ENCODE measurements at regions not wholly inside any gene's neighbourhood (a gene's known extent, or its start where the extent isn't known, plus 50 kb on each side); places are given as distances from the start of the nearest gene placed in this dataset.

DNA sequence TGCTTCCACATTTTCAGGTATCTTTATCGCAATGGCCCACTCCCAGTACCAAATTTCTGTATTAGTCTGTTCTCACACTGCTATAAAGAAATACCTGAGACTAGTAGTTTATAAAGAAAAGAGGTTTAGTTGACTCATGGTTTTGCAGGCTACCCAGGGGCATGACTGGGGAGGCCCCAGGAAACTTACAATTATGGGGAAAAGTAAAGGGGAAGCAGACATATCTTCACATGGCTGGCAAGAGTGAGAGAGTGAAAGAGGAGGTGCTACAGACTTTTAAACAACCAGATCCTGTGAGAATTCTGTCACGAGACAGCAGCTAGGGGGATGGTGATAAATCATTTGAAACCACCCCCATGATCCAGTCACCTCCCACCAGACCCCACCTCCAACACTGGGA lies 238.2 kb upstream of the DMAC1 start:
- Histone ChIP-seq H3K27me3 (ENCODE audit: control insufficient read depth, insufficient read depth, low read length) (no peaks in the 10 kb centered on the region), H3K36me3 (ENCODE audit: control insufficient read depth, insufficient read depth, low read length) (no peaks in the 10 kb centered on the region), H3K4me3 (ENCODE audit: low read depth, low read length) (no peak overlapping the region)
- TF ChIP-seq, protein P1, sequence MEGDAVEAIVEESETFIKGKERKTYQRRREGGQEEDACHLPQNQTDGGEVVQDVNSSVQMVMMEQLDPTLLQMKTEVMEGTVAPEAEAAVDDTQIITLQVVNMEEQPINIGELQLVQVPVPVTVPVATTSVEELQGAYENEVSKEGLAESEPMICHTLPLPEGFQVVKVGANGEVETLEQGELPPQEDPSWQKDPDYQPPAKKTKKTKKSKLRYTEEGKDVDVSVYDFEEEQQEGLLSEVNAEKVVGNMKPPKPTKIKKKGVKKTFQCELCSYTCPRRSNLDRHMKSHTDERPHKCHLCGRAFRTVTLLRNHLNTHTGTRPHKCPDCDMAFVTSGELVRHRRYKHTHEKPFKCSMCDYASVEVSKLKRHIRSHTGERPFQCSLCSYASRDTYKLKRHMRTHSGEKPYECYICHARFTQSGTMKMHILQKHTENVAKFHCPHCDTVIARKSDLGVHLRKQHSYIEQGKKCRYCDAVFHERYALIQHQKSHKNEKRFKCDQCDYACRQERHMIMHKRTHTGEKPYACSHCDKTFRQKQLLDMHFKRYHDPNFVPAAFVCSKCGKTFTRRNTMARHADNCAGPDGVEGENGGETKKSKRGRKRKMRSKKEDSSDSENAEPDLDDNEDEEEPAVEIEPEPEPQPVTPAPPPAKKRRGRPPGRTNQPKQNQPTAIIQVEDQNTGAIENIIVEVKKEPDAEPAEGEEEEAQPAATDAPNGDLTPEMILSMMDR (IDR thresholded peaks at IDR 0.05; ENCODE audit: insufficient read depth, low read depth, low read length), result no peak
- POLR2A ChIA-PET, result no interaction called here
- no peak for DNase-seq (ENCODE audit: low read depth)
- CTCF ChIA-PET, result no interaction called here

DNA sequence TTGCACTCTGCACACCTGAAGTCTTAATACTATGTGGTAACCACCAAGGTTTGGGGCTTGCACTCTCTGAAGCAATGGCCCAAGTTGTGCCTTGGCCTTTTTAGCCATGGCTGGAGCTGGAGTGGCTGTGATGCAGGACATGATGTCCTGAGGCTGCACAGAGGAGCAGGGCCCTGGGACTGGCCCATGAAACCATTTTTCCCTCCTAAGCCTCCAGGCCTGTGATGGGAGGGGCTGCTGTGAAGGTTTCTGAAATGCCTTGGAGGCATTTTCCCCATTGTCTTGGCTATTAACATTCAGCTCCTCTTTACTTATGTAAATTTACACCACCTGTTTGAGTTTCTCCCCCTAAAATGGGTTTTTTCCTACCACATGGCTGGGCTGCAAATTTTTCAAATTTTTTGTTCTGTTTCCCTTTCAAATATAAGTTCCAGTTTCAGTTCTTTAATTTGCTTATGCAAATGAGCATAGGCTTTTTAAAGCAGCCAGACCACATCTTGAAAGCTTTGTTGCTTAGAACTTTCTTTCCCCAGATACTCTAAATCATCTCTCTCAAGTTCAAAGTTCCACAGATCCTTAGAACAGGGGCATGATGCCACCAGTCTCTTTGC lies 237.4 kb upstream of the DMAC1 start:
- H3K4me3 ChIP-seq (ENCODE audit: low read depth, low read length), result no peak overlapping the region
- POLR2A ChIA-PET, result no interaction called here
- DNase-seq (ENCODE audit: low read depth), result no peak
- H3K36me3 ChIP-seq (ENCODE audit: control insufficient read depth, insufficient read depth, low read length), result no peaks in the 10 kb centered on the region
- TF ChIP-seq, protein P1 (IDR thresholded peaks at IDR 0.05; ENCODE audit: insufficient read depth, low read depth, low read length), result no peak
- no peaks in the 10 kb centered on the region for H3K27me3 ChIP-seq (ENCODE audit: control insufficient read depth, insufficient read depth, low read length)
- CTCF ChIA-PET, result no interaction called here

DNA sequence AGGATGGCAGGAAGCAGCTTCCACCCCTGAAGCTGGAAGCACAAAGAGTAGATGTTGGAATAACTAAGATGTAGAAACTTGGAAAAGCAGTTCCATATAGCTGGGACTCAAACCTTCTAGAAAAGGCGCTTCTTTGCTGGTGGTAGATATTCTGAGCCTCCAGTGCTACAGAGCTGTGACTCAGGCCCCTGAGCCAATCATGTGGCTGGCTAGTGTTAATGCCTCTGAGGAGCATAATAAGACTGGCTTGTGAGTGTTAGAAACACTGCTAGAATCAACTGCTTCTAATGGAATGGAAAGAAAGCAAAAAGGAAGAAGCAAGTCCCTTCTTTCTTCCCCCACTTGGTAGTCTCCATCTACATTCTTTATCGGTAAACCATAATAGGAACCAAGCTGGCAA lies 234.2 kb upstream of the DMAC1 start:
- H3K4me3 ChIP-seq (ENCODE audit: low read depth, low read length), result no peak overlapping the region
- CTCF ChIA-PET, result interaction anchor here (0.6 kb wide), 1 partner anchor 587 kb away, joined by 3 read pairs; no protein-coding TSS in a partner anchor
- no peaks in the 10 kb centered on the region for H3K36me3 ChIP-seq (ENCODE audit: control insufficient read depth, insufficient read depth, low read length)
- POLR2A ChIA-PET, result no interaction called here
- no peak for DNase-seq (ENCODE audit: low read depth)
- no peaks in the 10 kb centered on the region for H3K27me3 ChIP-seq (ENCODE audit: control insufficient read depth, insufficient read depth, low read length)
- TF ChIP-seq, protein P1 (IDR thresholded peaks at IDR 0.05; ENCODE audit: insufficient read depth, low read depth, low read length), result no peak

DNA sequence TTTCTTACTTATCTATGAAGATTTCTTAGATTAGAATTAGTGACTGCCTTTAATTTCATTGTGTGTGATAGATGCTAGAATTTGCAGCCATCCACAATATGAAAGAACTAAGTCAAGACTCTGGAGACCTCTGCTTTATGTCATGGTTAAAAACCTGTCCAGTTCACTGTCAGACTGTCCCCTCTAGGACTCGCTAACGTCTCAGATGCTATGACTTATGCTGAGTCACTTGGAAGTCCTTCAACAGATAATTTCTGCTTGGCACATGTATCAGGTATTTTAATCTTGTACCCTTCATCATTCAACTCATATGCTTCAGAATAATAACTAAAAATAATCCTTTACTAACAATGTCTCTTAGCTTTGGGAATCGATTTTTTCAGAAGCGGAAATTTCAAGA lies 230.5 kb upstream of the DMAC1 start:
- DNase-seq (ENCODE audit: low read depth), result no peak
- H3K27me3 ChIP-seq (ENCODE audit: control insufficient read depth, insufficient read depth, low read length), result no peaks in the 10 kb centered on the region
- no peaks in the 10 kb centered on the region for H3K36me3 ChIP-seq (ENCODE audit: control insufficient read depth, insufficient read depth, low read length)
- no peak overlapping the region for H3K4me3 ChIP-seq (ENCODE audit: low read depth, low read length)
- ChIA-PET CTCF (no interaction called here), POLR2A (no interaction called here)
- TF ChIP-seq, protein P1 (IDR thresholded peaks at IDR 0.05; ENCODE audit: insufficient read depth, low read depth, low read length), result no peak

DNA sequence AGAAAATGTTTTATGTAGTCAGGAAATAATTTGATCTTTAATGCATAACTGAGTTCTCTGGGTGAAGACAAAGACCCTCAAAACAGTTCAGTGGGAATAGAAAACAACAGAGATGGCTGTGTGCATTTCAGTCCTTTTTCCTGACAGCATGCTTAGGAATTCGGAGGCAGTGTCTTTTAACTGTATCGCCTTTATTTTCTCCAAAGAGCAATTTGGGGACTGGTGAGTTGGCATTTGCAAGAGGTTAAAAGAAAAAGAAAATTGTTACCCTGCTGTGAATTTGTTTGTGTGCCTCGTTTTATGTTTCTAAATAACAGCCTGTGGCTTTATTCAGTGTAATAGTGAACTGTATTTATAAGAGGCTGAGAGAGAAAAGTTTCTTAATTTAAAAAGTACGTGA lies 227.8 kb upstream of the DMAC1 start:
- TF ChIP-seq, protein P1 (IDR thresholded peaks at IDR 0.05; ENCODE audit: insufficient read depth, low read depth, low read length), result no peak
- DNase-seq (ENCODE audit: low read depth), result no peak
- no peaks in the 10 kb centered on the region for H3K27me3 ChIP-seq (ENCODE audit: control insufficient read depth, insufficient read depth, low read length)
- ChIA-PET POLR2A (no interaction called here), CTCF (no interaction called here)
- no peak overlapping the region for H3K4me3 ChIP-seq (ENCODE audit: low read depth, low read length)
- no peaks in the 10 kb centered on the region for H3K36me3 ChIP-seq (ENCODE audit: control insufficient read depth, insufficient read depth, low read length)

Measured in BJ (cell line).